ENCODE measurements at regions not wholly inside any gene's neighbourhood (a gene's known extent, or its start where the extent isn't known, plus 50 kb on each side); places are given as distances from the start of the nearest gene placed in this dataset.

- TF ChIP-seq CTCF (IDR thresholded peaks at IDR 0.05; ENCODE audit: control insufficient read depth, extremely low read depth, insufficient read depth) = no peak
- no peak for DNase-seq (ENCODE audit: low read depth)
- H3K4me3 ChIP-seq (ENCODE audit: low read depth, low read length) = no peak overlapping the region
These were observed 495.2 kb downstream of the GADD45G start for GRCh38 chr9:90100014-90100413.

GRCh38 chr9:90102292-90102901 is 497.6 kb downstream of the GADD45G start:
- peak; percentile 96 for DNase-seq (ENCODE audit: low read depth)
- peak; percentile 97 for TF ChIP-seq CTCF (IDR thresholded peaks at IDR 0.05; ENCODE audit: control insufficient read depth, extremely low read depth, insufficient read depth)
- no peak overlapping the region for H3K4me3 ChIP-seq (ENCODE audit: low read depth, low read length)

- DNase-seq (ENCODE audit: low read depth) = no peak
- no peak overlapping the region for H3K4me3 ChIP-seq (ENCODE audit: low read depth, low read length)
- TF ChIP-seq CTCF (IDR thresholded peaks at IDR 0.05; ENCODE audit: control insufficient read depth, extremely low read depth, insufficient read depth) = no peak
These were observed 499.0 kb downstream of the GADD45G start for GRCh38 chr9:90103771-90104170.

GRCh38 chr9:90105773-90106172 is 501.0 kb downstream of the GADD45G start:
- TF ChIP-seq CTCF (IDR thresholded peaks at IDR 0.05; ENCODE audit: control insufficient read depth, extremely low read depth, insufficient read depth) = no peak

GRCh38 chr9:90107040-90107725 is 502.4 kb downstream of the GADD45G start:
- no peak for TF ChIP-seq CTCF (IDR thresholded peaks at IDR 0.05; ENCODE audit: control insufficient read depth, extremely low read depth, insufficient read depth)
- no peak overlapping the region for H3K4me3 ChIP-seq (ENCODE audit: low read depth, low read length)
- peak; percentile 94 for DNase-seq (ENCODE audit: low read depth)

More at GRCh38 chr9:90105773-90106172, 501.0 kb downstream of the GADD45G start:
- no peak overlapping the region for H3K4me3 ChIP-seq (ENCODE audit: low read depth, low read length)
- no peak for DNase-seq (ENCODE audit: low read depth)

GRCh38 chr9:90107726-90108655 is 503.2 kb downstream of the GADD45G start:
- no peak for TF ChIP-seq CTCF (IDR thresholded peaks at IDR 0.05; ENCODE audit: control insufficient read depth, extremely low read depth, insufficient read depth)
- peak; percentile 47 for DNase-seq (ENCODE audit: low read depth)
- H3K4me3 ChIP-seq (ENCODE audit: low read depth, low read length) = no peak overlapping the region
